Upper lobe of left lung (tissue), 6 donors: ENCODE measurements at regions not wholly inside any gene's neighbourhood (a gene's known extent, or its start where the extent isn't known, plus 50 kb on each side); places are given as distances from the start of the nearest gene placed in this dataset.
A peak's percentile ranks its signal among the peaks of the same experiment; 100 is the strongest.

Source experiments
- ATAC-seq, 2 donors: fragments of 200-7000 bp; cut with Tn5 transposase; one replicate each; pipeline ENCODE4 v1.9.1; 2022; ENCODE audit warnings: mild to moderate bottlenecking in 2 of 2, moderate library complexity in 2 of 2; ENCODE audit not compliant: low FRiP score in 2 of 2
- DNase-seq, 2 donors: peaks; one replicate each; pipeline ENCODE4 v3.0.0-alpha.2; 2019 to 2020
- H3K27ac ChIP-seq, 4 donors: fragments of 200-600 bp; sonication (generic); one replicate each; pipeline ENCODE4 v1.5.1; 2016 to 2019
- H3K27me3 ChIP-seq, 4 donors: fragments of 200-600 bp; sonication (generic); one replicate each; pipeline ENCODE4 v1.5.1; 2017 to 2019
- H3K36me3 ChIP-seq, 4 donors: fragments of 200-600 bp; sonication (generic); one replicate each; pipeline ENCODE4 v1.5.1; 2016 to 2019
- H3K4me1 ChIP-seq, 4 donors: fragments of 200-600 bp; sonication (generic); one replicate each; pipeline ENCODE4 v1.5.1; 2018 to 2019
- H3K4me3 ChIP-seq, 4 donors: fragments of 200-600 bp; sonication (generic); one replicate each; pipeline ENCODE4 v1.5.1; 2017 to 2019; ENCODE audit warnings: mild to moderate bottlenecking in 2 of 4, moderate library complexity in 1 of 4
- H3K9me3 ChIP-seq, 4 donors: fragments of 200-600 bp; sonication (generic); one replicate each; pipeline ENCODE4 v1.5.1; 2018 to 2019
- EP300 ChIP-seq, 4 donors: sonication (generic); formaldehyde crosslinking; IDR thresholded peaks; one replicate each; pipeline ENCODE4 v1.5.1; 2017; ENCODE audit warnings: antibody characterized with exemption in 4 of 4, control low read depth in 2 of 4
- POLR2A ChIP-seq, 4 donors: fragments of 450-650 bp; IDR thresholded peaks; one replicate each; pipeline ENCODE4 v1.5.1; 2016 to 2017; ENCODE audit warnings: antibody characterized with exemption in 4 of 4, mild to moderate bottlenecking in 2 of 4
- POLR2AphosphoS5 ChIP-seq, 2 donors: sonication (generic); formaldehyde crosslinking; IDR thresholded peaks; one replicate each; pipeline ENCODE4 v1.5.1; 2017; ENCODE audit warnings: antibody characterized with exemption in 2 of 2
- WGBS, 2 donors: methylation state at CpG; one replicate each; pipeline ENCODE4 v1.1.5; 2017 to 2018; 5-methylcytosine and 5-hydroxymethylcytosine counted together
- TF ChIP-seq, protein P1 (sequence below), 6 experiments: fragments of 450-650 bp in 4 of 6; fragments of 200-600 bp in 2 of 6; sonication (generic) in 2 of 6; IDR thresholded peaks; one replicate each; pipeline ENCODE4 v1.5.1; 2016 to 2019; ENCODE audit warnings: antibody characterized with exemption in 6 of 6
- donor health status: DM: no; HTN: no; CAD: no; lungs with moderate emphysema.
- donor health status: DM: no; HTN: yes; CAD: no; lungs with severe emphysema.

- peaks cover 6 to 13% (median 11%) of the 10 kb centered on the region in 4 donors for H3K4me1 ChIP-seq
- no peak overlapping the region for H3K27ac ChIP-seq
- no peak for DNase-seq
- ATAC-seq = no peak
- no peak overlapping the region for H3K4me3 ChIP-seq
- H3K36me3 ChIP-seq = no peaks in the 10 kb centered on the region
- 88 to 91% methylated on average over 6 of the region's 6 CpGs for WGBS, 2 donors
- no peaks in the 10 kb centered on the region for H3K27me3 ChIP-seq
- peaks cover 0 to 12% (median 7%) of the 10 kb centered on the region in 4 donors for H3K9me3 ChIP-seq
- TF ChIP-seq, protein P1, sequence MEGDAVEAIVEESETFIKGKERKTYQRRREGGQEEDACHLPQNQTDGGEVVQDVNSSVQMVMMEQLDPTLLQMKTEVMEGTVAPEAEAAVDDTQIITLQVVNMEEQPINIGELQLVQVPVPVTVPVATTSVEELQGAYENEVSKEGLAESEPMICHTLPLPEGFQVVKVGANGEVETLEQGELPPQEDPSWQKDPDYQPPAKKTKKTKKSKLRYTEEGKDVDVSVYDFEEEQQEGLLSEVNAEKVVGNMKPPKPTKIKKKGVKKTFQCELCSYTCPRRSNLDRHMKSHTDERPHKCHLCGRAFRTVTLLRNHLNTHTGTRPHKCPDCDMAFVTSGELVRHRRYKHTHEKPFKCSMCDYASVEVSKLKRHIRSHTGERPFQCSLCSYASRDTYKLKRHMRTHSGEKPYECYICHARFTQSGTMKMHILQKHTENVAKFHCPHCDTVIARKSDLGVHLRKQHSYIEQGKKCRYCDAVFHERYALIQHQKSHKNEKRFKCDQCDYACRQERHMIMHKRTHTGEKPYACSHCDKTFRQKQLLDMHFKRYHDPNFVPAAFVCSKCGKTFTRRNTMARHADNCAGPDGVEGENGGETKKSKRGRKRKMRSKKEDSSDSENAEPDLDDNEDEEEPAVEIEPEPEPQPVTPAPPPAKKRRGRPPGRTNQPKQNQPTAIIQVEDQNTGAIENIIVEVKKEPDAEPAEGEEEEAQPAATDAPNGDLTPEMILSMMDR (IDR thresholded peaks at IDR 0.05) = no peak
- TF ChIP-seq POLR2AphosphoS5 (IDR thresholded peaks at IDR 0.05) (no peak), POLR2A (IDR thresholded peaks at IDR 0.05) (no peak), EP300 (IDR thresholded peaks at IDR 0.05) (no peak)
These were observed 163.9 kb upstream of the DAPK1 start for GRCh38 chr9:87333802-87334201.

GRCh38 chr9:87334366-87334765, 163.3 kb upstream of the DAPK1 start:
- TF ChIP-seq POLR2AphosphoS5 (IDR thresholded peaks at IDR 0.05) = no peak
- Histone ChIP-seq H3K36me3 (no peaks in the 10 kb centered on the region), H3K9me3 (peaks cover 0 to 12% (median 7%) of the 10 kb centered on the region in 4 donors), H3K27me3 (no peaks in the 10 kb centered on the region), H3K4me3 (no peak overlapping the region), H3K27ac (no peak overlapping the region), H3K4me1 (peaks cover 6 to 13% (median 11%) of the 10 kb centered on the region in 4 donors)
- no peak for ATAC-seq
- WGBS, 2 donors = 79 to 86% methylated on average over 3 of the region's 3 CpGs
- DNase-seq = no peak

DNA sequence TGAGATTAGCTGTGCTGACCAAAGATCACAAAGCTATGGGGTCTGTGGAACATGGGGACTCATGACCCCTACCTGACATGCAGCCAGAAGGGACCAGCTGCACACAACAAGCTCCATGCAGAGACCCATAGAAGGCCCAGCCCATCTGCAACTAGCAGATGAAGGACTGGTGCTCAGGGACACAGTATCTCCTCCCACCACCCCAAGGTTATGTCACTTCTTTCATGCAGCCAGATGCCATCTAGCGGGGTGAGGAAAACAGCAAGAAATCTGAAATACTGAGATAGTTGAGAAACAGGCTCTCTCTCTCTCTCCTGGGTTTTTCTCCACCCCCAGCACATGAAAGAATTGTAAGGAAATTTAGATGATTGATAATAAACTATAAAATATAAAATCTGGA, 161.3 kb upstream of the DAPK1 start:
- H3K36me3 ChIP-seq = no peaks in the 10 kb centered on the region
- DNase-seq = no peak
- 54 to 70% methylated on average over 1 of the region's 1 CpG for WGBS, 2 donors

GRCh38 chr9:87336914-87337333, 160.7 kb upstream of the DAPK1 start:
- no peaks in the 10 kb centered on the region for H3K27me3 ChIP-seq
- DNase-seq (no peak), ATAC-seq (peak in 1 of 2 donors; percentile 85)
- H3K9me3 ChIP-seq = peaks cover 0 to 2% (median under 1%) of the 10 kb centered on the region in 4 donors
- no peak overlapping the region for H3K27ac ChIP-seq
- peak overlapping the region in 3 of 4 donors; percentile 23 to 47 (median 47) for H3K4me3 ChIP-seq
- 6 to 7% methylated on average over 12 of the region's 12 CpGs for WGBS, 2 donors
- TF ChIP-seq, protein P1 (IDR thresholded peaks at IDR 0.05) = peak; percentile 50 to 81 (median 64)
- TF ChIP-seq EP300 (IDR thresholded peaks at IDR 0.05) = no peak
- no peaks in the 10 kb centered on the region for H3K36me3 ChIP-seq
- peaks cover 6 to 13% (median 11%) of the 10 kb centered on the region in 4 donors for H3K4me1 ChIP-seq

More for the DNA sequence above, 161.3 kb upstream of the DAPK1 start:
- H3K4me3 ChIP-seq = no peak overlapping the region
- no peaks in the 10 kb centered on the region for H3K27me3 ChIP-seq
- H3K9me3 ChIP-seq = peaks cover 0 to 7% (median 4%) of the 10 kb centered on the region in 4 donors
- TF ChIP-seq POLR2AphosphoS5 (IDR thresholded peaks at IDR 0.05) (no peak), EP300 (IDR thresholded peaks at IDR 0.05) (no peak), POLR2A (IDR thresholded peaks at IDR 0.05) (no peak)
- TF ChIP-seq, protein P1 (IDR thresholded peaks at IDR 0.05) = no peak
- H3K27ac ChIP-seq = no peak overlapping the region
- H3K4me1 ChIP-seq = peaks cover 6 to 13% (median 11%) of the 10 kb centered on the region in 4 donors
- ATAC-seq = peak in 1 of 2 donors; percentile 37

GRCh38 chr9:87337335-87338087, 160.2 kb upstream of the DAPK1 start:
- ATAC-seq (peak in 1 of 2 donors; percentile 34), DNase-seq (no peak)
- Histone ChIP-seq H3K9me3 (no peaks in the 10 kb centered on the region), H3K4me1 (peaks cover 6 to 13% (median 11%) of the 10 kb centered on the region in 4 donors), H3K4me3 (peak overlapping the region in 3 of 4 donors; percentile 23 to 47 (median 47)), H3K27me3 (no peaks in the 10 kb centered on the region), H3K27ac (no peak overlapping the region), H3K36me3 (no peaks in the 10 kb centered on the region)
- 11 to 23% methylated on average over 14 of the region's 14 CpGs for WGBS, 2 donors
- no peak for TF ChIP-seq EP300 (IDR thresholded peaks at IDR 0.05)
- no peak for TF ChIP-seq POLR2AphosphoS5 (IDR thresholded peaks at IDR 0.05)
- no peak for TF ChIP-seq POLR2A (IDR thresholded peaks at IDR 0.05)
- TF ChIP-seq, protein P1 (IDR thresholded peaks at IDR 0.05) = no peak
